GM23248 (cell line): ENCODE measurements at regions not wholly inside any gene's neighbourhood (a gene's known extent, or its start where the extent isn't known, plus 50 kb on each side); places are given as distances from the start of the nearest gene placed in this dataset.

Source experiments
- DNase-seq: peaks from one replicate; pipeline ENCODE4 v3.0.0-alpha.2; 2015
- H2AFZ ChIP-seq: fragments of 200-600 bp; sonication (generic); 2 replicates; pipeline ENCODE4 v1.6.1; 2016; ENCODE audit warnings: antibody characterized with exemption
- H3F3A ChIP-seq: fragments of 200-600 bp; sonication (generic); 2 replicates; pipeline ENCODE4 v1.6.1; 2016; ENCODE audit warnings: mild to moderate bottlenecking, antibody characterized with exemption, mixed run types; ENCODE audit not compliant: insufficient read depth
- H3K27ac ChIP-seq: fragments of 200-600 bp; sonication (generic); 2 replicates; pipeline ENCODE4 v1.5.1; 2016; ENCODE audit warnings: mild to moderate bottlenecking
- H3K27me3 ChIP-seq: fragments of 200-600 bp; sonication (generic); replicated peaks from 2 replicates; pipeline ENCODE4 v1.6.1; 2016; ENCODE audit warnings: mild to moderate bottlenecking; ENCODE audit not compliant: insufficient read depth
- H3K36me3 ChIP-seq: fragments of 200-600 bp; sonication (generic); 2 replicates; pipeline ENCODE4 v1.6.1; 2016; ENCODE audit warnings: low read depth, mild to moderate bottlenecking
- H3K4me1 ChIP-seq: fragments of 200-600 bp; sonication (generic); 2 replicates; pipeline ENCODE4 v1.6.1; 2016; ENCODE audit warnings: mild to moderate bottlenecking; ENCODE audit not compliant: insufficient read depth
- H3K4me2 ChIP-seq: fragments of 200-600 bp; sonication (generic); one replicate; pipeline ENCODE4 v1.6.1; 2016; ENCODE audit warnings: mild to moderate bottlenecking; ENCODE audit not compliant: unreplicated experiment
- H3K4me3 ChIP-seq: fragments of 200-600 bp; sonication (generic); 2 replicates; pipeline ENCODE4 v1.5.1; 2016; ENCODE audit warnings: mild to moderate bottlenecking
- H3K79me2 ChIP-seq: fragments of 200-600 bp; sonication (generic); 2 replicates; pipeline ENCODE4 v1.6.1; 2016; ENCODE audit warnings: mild to moderate bottlenecking; ENCODE audit not compliant: insufficient read depth
- H3K9ac ChIP-seq: fragments of 200-600 bp; sonication (generic); 2 replicates; pipeline ENCODE4 v1.6.1; 2016; ENCODE audit warnings: mild to moderate bottlenecking
- H3K9me2 ChIP-seq: fragments of 200-600 bp; sonication (generic); 2 replicates; pipeline ENCODE4 v1.6.1; 2016; ENCODE audit warnings: mixed run types, mild to moderate bottlenecking, moderate library complexity; ENCODE audit not compliant: insufficient read depth
- H3K9me3 ChIP-seq: fragments of 200-600 bp; sonication (generic); one replicate; pipeline ENCODE4 v1.6.1; 2017; ENCODE audit warnings: low read depth
- H4K20me1 ChIP-seq: fragments of 200-600 bp; sonication (generic); 2 replicates; pipeline ENCODE4 v1.6.0; 2016; ENCODE audit not compliant: insufficient read depth
- EZH2 ChIP-seq: fragments of 200-600 bp; sonication (generic); IDR thresholded peaks from 2 replicates; pipeline ENCODE4 v1.6.1; 2018; ENCODE audit warnings: antibody characterized with exemption, mild to moderate bottlenecking; ENCODE audit not compliant: insufficient read depth, poor library complexity, severe bottlenecking
- EZH2phosphoT487 ChIP-seq: fragments of 200-600 bp; sonication (generic); IDR thresholded peaks from 2 replicates; pipeline ENCODE4 v1.6.1; 2018; ENCODE audit warnings: antibody characterized with exemption, moderate library complexity, mild to moderate bottlenecking, low read depth; ENCODE audit not compliant: insufficient read depth
- WGBS, 2 experiments: methylation state at CpG; one replicate each; pipeline ENCODE4 v1.1.6; 2015 to 2017; ENCODE audit warnings: low lambda C conversion rate in 2 of 2, low coverage in 1 of 2; ENCODE audit errors: missing lambda C conversion rate in 2 of 2; 5-methylcytosine and 5-hydroxymethylcytosine counted together
- in situ Hi-C: fragments of 300-500 bp; cut with MboI; formaldehyde crosslinking; loops from 2 replicates; pipeline ENCODE4 v1.15.0; 2020

- no peak for DNase-seq
- no peak overlapping the region for H3K27ac ChIP-seq
- TF ChIP-seq EZH2 (no peak), EZH2phosphoT487 (no peak)
- no peak overlapping the region for H3K4me3 ChIP-seq
- H3K79me2 ChIP-seq = no peaks in the 10 kb centered on the region
- in situ Hi-C loops = no loop called here
- H3K9me3 ChIP-seq = no peaks in the 10 kb centered on the region
- no peaks in the 10 kb centered on the region for H3K36me3 ChIP-seq
- no peak overlapping the region for H3K4me2 ChIP-seq
- no peak overlapping the region for H3K9ac ChIP-seq
- H4K20me1 ChIP-seq = no peaks in the 10 kb centered on the region
- no peaks in the 10 kb centered on the region for H3K4me1 ChIP-seq
- no peak overlapping the region for H2AFZ ChIP-seq
- H3K9me2 ChIP-seq = no peaks in the 10 kb centered on the region
- no peaks in the 10 kb centered on the region for H3K27me3 ChIP-seq
- 1 to 2% methylated on average over 11 of the region's 11 CpGs for WGBS, 2 experiments
- H3F3A ChIP-seq = no peaks in the 10 kb centered on the region
These were observed 137.7 kb upstream of the HEY2 start for GRCh38 chr6:125611573-125612344.

DNA sequence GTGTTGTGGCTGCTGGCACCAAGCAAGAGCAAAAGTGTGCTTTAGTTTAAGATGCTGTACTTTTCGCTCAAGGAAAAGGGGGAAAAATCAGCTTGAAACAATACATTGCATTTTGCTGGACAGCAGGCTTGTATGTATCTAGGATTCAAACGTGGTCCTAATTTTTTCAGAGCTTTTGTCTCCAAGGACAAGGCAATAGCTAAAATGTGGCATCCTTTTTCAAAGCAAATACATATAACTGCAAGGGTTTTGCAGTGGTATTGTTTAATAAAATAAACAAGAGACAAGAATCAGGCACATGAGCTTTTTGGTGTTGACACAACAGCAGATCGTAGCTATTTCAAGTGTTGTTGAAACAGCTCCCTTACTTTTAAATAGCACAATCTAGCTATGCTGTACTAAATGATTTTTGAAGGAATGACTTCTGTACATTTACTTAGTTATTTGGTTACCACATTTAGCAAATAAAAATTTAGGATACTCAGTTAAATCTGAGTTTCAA, 137.0 kb upstream of the HEY2 start:
- H2AFZ ChIP-seq = no peak overlapping the region

GRCh38 chr6:125618629-125619028, 130.8 kb upstream of the HEY2 start:
- Histone ChIP-seq H4K20me1 (no peaks in the 10 kb centered on the region), H3K79me2 (no peaks in the 10 kb centered on the region), H3F3A (no peaks in the 10 kb centered on the region), H3K4me2 (no peak overlapping the region), H3K4me3 (no peak overlapping the region), H3K9me3 (no peaks in the 10 kb centered on the region), H2AFZ (no peak overlapping the region), H3K27ac (no peak overlapping the region), H3K36me3 (no peaks in the 10 kb centered on the region), H3K4me1 (no peaks in the 10 kb centered on the region), H3K9me2 (no peaks in the 10 kb centered on the region), H3K27me3 (no peaks in the 10 kb centered on the region), H3K9ac (no peak overlapping the region)
- WGBS, 2 experiments = 6 to 7% methylated on average over 1 of the region's 1 CpG
- in situ Hi-C loops = no loop called here
- DNase-seq = no peak
- TF ChIP-seq EZH2phosphoT487 (no peak), EZH2 (no peak)

More for the DNA sequence above, 137.0 kb upstream of the HEY2 start:
- Histone ChIP-seq H3K79me2 (no peaks in the 10 kb centered on the region), H3K9ac (no peak overlapping the region), H3F3A (no peaks in the 10 kb centered on the region), H3K9me3 (no peaks in the 10 kb centered on the region), H3K4me3 (no peak overlapping the region), H3K9me2 (no peaks in the 10 kb centered on the region), H3K4me1 (no peaks in the 10 kb centered on the region), H3K4me2 (no peak overlapping the region), H4K20me1 (no peaks in the 10 kb centered on the region), H3K36me3 (no peaks in the 10 kb centered on the region), H3K27me3 (no peaks in the 10 kb centered on the region), H3K27ac (no peak overlapping the region)
- DNase-seq = no peak
- in situ Hi-C loops = no loop called here
- WGBS, 2 experiments = 16 to 18% methylated on average over 3 of the region's 3 CpGs
- TF ChIP-seq EZH2phosphoT487 (no peak), EZH2 (no peak)

DNA sequence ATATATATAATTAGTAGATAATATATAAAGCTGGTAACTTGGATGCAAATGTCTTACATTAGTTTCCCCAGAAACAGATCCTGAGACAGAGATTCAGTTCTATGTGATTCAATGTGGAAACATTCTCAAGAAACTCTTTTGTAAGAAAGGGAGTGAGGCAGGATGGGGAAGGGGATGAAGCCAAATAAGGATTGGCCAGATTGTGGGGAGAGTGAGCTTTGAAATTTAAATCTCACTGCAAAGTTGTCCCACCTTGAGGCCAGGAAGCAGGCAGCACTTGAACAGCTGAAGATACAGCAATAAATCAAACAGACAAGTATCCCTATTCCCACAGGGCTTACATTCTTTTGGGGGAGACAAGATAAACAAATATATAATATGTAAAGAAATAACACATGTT, 126.3 kb upstream of the HEY2 start:
- no peaks in the 10 kb centered on the region for H3K9me3 ChIP-seq
- in situ Hi-C loops = no loop called here
- no peak for TF ChIP-seq EZH2
- TF ChIP-seq EZH2phosphoT487 = no peak

More for the DNA sequence above, 126.3 kb upstream of the HEY2 start:
- Histone ChIP-seq H2AFZ (no peak overlapping the region), H3K27ac (no peak overlapping the region), H3F3A (no peaks in the 10 kb centered on the region), H3K9me2 (no peaks in the 10 kb centered on the region), H3K4me2 (no peak overlapping the region), H3K27me3 (no peaks in the 10 kb centered on the region), H4K20me1 (no peaks in the 10 kb centered on the region), H3K9ac (no peak overlapping the region), H3K79me2 (no peaks in the 10 kb centered on the region), H3K4me3 (no peak overlapping the region), H3K4me1 (no peaks in the 10 kb centered on the region), H3K36me3 (no peaks in the 10 kb centered on the region)
- DNase-seq = no peak
